Kidney epithelial cell (primary cell): ENCODE measurements at regions not wholly inside any gene's neighbourhood (a gene's known extent, or its start where the extent isn't known, plus 50 kb on each side); places are given as distances from the start of the nearest gene placed in this dataset.

ENCODE experiments used
- DNase-seq: peaks from one replicate; pipeline ENCODE4 v3.0.0-alpha.2; 2010; ENCODE audit warnings: low read depth
- H3K27me3 ChIP-seq: 2 replicates; pipeline ENCODE4 v1.6.0; 2011; ENCODE audit warnings: low read length; ENCODE audit not compliant: control insufficient read depth, insufficient read depth
- H3K36me3 ChIP-seq: 2 replicates; pipeline ENCODE4 v1.5.1; 2011; ENCODE audit warnings: low read length; ENCODE audit not compliant: control insufficient read depth, insufficient read depth
- H3K4me3 ChIP-seq: 2 replicates; pipeline ENCODE4 v1.5.1; 2011; ENCODE audit warnings: low read depth, mild to moderate bottlenecking, control low read depth, low read length
- CTCF ChIP-seq: IDR thresholded peaks from 2 replicates; pipeline ENCODE4 v1.5.1; 2011; ENCODE audit warnings: mild to moderate bottlenecking, moderate library complexity, low read length, control low read depth, inconsistent platforms; ENCODE audit not compliant: insufficient read depth, poor library complexity, severe bottlenecking

GRCh38 chr4:79049840-79050540 lies 110.8 kb upstream of the PAQR3 start:
- DNase-seq = no peak
- Histone ChIP-seq H3K4me3 (no peak overlapping the region), H3K36me3 (no peaks in the 10 kb centered on the region), H3K27me3 (no peaks in the 10 kb centered on the region)
- no peak for TF ChIP-seq CTCF

GRCh38 chr4:79048878-79049277 lies 109.6 kb upstream of the PAQR3 start:
- Histone ChIP-seq H3K36me3 (no peaks in the 10 kb centered on the region), H3K27me3 (no peaks in the 10 kb centered on the region), H3K4me3 (no peak overlapping the region)
- DNase-seq = no peak
- TF ChIP-seq CTCF = no peak

GRCh38 chr4:79047316-79047715 lies 108.1 kb upstream of the PAQR3 start:
- H3K27me3 ChIP-seq = no peaks in the 10 kb centered on the region

GRCh38 chr4:79046016-79046592 lies 106.9 kb upstream of the PAQR3 start:
- no peaks in the 10 kb centered on the region for H3K36me3 ChIP-seq
- no peaks in the 10 kb centered on the region for H3K27me3 ChIP-seq
- TF ChIP-seq CTCF = no peak
- DNase-seq = no peak
- no peak overlapping the region for H3K4me3 ChIP-seq

More at GRCh38 chr4:79047316-79047715, 108.1 kb upstream of the PAQR3 start:
- DNase-seq = no peak
- TF ChIP-seq CTCF = no peak
- Histone ChIP-seq H3K4me3 (no peak overlapping the region), H3K36me3 (no peaks in the 10 kb centered on the region)

- DNase-seq = no peak
- H3K27me3 ChIP-seq = no peaks in the 10 kb centered on the region
- no peak for TF ChIP-seq CTCF
- no peak overlapping the region for H3K4me3 ChIP-seq
- H3K36me3 ChIP-seq = no peaks in the 10 kb centered on the region
Measured at GRCh38 chr4:79044141-79044659, 105.0 kb upstream of the PAQR3 start.
